K562 (cell line): ENCODE measurements at regions not wholly inside any gene's neighbourhood (a gene's known extent, or its start where the extent isn't known, plus 50 kb on each side); places are given as distances from the start of the nearest gene placed in this dataset.

Experiments
- ATAC-seq: fragments of 200-7000 bp; cut with Tn5 transposase; 3 replicates; pipeline ENCODE4 v1.9.1; 2020; ENCODE audit warnings: moderate library complexity
- BruUV-seq: library from RNA; stranded (reverse); fragments of 400-500 nt; replicated peaks from 2 replicates; lab custom pipeline; 2021; lab: Mats Ljungman, UMichigan
- CTCF ChIA-PET: fragments of 300-600 bp; formaldehyde crosslinking; extraction: SDS; loops from one replicate; lab custom pipeline; 2021; ENCODE audit warnings: low intra/inter-chr PET ratio; lab: Yijun Ruan, JAX
- POLR2A ChIA-PET: fragments of 300-600, 350-650 bp; sonication (Branson Sonifier 250); formaldehyde crosslinking; extraction: SDS; loops from one replicate; lab custom pipeline; 2021; ENCODE audit warnings: antibody characterized with exemption, inconsistent platforms; lab: Yijun Ruan, JAX
- DNase-seq, 4 experiments: peaks; one replicate each; pipeline versions ENCODE4 v3.0.0 to v3.0.0-alpha.2; 2011 to 2018; ENCODE audit warnings: low spot score in 3 of 4, mixed read lengths in 3 of 4; ENCODE audit errors: extremely low read depth in 1 of 4
- FAIRE-seq: peaks from 2 replicates; lab custom pipeline; 2011; peaks lifted over from hg19 to GRCh38; lab: Jason Lieb, UNC
- H2AFZ ChIP-seq: 2 replicates; pipeline ENCODE4 v1.6.0; 2011; ENCODE audit warnings: low read depth, low read length, control low read depth, inconsistent platforms
- H3K27ac ChIP-seq: fragments of 200-600 bp; 3 replicates; pipeline ENCODE4 v1.8.0; 2011; ENCODE audit warnings: low read depth, mild to moderate bottlenecking, control low read depth, inconsistent platforms, low read length, moderate library complexity, mixed read lengths; ENCODE audit errors: extremely low read depth
- H3K27me3 ChIP-seq, 2 experiments: fragments of 300-600 bp in 1 of 2; 2 replicates in 1 of 2; 3 replicates in 1 of 2; pipeline versions ENCODE4 v1.6.0 to v1.8.0; 2011; ENCODE audit warnings: inconsistent platforms in 2 of 2, low read length in 2 of 2, mild to moderate bottlenecking in 1 of 2, mixed read lengths in 1 of 2, moderate library complexity in 1 of 2; ENCODE audit not compliant: control insufficient read depth in 2 of 2, insufficient read depth in 2 of 2
- H3K36me3 ChIP-seq: fragments of 300-600 bp; 3 replicates; pipeline ENCODE4 v1.8.0; 2011; ENCODE audit warnings: mild to moderate bottlenecking, low read length, inconsistent platforms; ENCODE audit not compliant: control insufficient read depth, insufficient read depth
- H3K4me1 ChIP-seq, 2 experiments: fragments of 200-600 bp in 1 of 2; replicated peaks in 1 of 2; 2 replicates in 1 of 2; 3 replicates in 1 of 2; pipeline versions ENCODE4 v1.5.1 to v1.8.0; 2011; ENCODE audit warnings: inconsistent platforms in 2 of 2, low read length in 2 of 2, mild to moderate bottlenecking in 1 of 2, mixed read lengths in 1 of 2, moderate library complexity in 1 of 2; ENCODE audit not compliant: control insufficient read depth in 2 of 2, insufficient read depth in 2 of 2
- H3K4me2 ChIP-seq: 2 replicates; pipeline ENCODE4 v1.6.1; 2011; ENCODE audit warnings: low read length, control low read depth, inconsistent platforms, mixed read lengths; ENCODE audit not compliant: insufficient read depth
- H3K4me3 ChIP-seq: fragments of 200-600 bp; sonication (generic), shearing (Covaris generic); 2 replicates; pipeline ENCODE4 v1.5.1; 2016; ENCODE audit warnings: control low read depth, inconsistent platforms
- H3K79me2 ChIP-seq: fragments of 200-600 bp; 3 replicates; pipeline ENCODE4 v1.8.0; 2011; ENCODE audit warnings: low read length, inconsistent platforms; ENCODE audit not compliant: control insufficient read depth, insufficient read depth
- H3K9ac ChIP-seq, 2 experiments: 2 replicates each; pipeline versions ENCODE4 v1.6.0 to v1.6.1; 2011; ENCODE audit warnings: low read depth in 2 of 2, low read length in 2 of 2, control low read depth in 1 of 2, inconsistent platforms in 1 of 2, mild to moderate bottlenecking in 1 of 2, mixed read lengths in 1 of 2; ENCODE audit not compliant: insufficient read depth in 1 of 2
- H3K9me1 ChIP-seq: one replicate; pipeline ENCODE4 v1.6.0; 2011; ENCODE audit warnings: inconsistent platforms, mild to moderate bottlenecking, low read length, moderate library complexity; ENCODE audit not compliant: control insufficient read depth, insufficient read depth
- H3K9me3 ChIP-seq: replicated peaks from 2 replicates; pipeline ENCODE4 v1.5.1; 2011; ENCODE audit warnings: low read depth, low read length, inconsistent platforms; ENCODE audit not compliant: control insufficient read depth, insufficient read depth
- H4K20me1 ChIP-seq: replicated peaks from 2 replicates; pipeline ENCODE4 v1.6.1; 2011; ENCODE audit warnings: low read length, inconsistent platforms, mixed read lengths; ENCODE audit not compliant: control insufficient read depth, insufficient read depth
- ARNT ChIP-seq, 2 experiments: fragments of 450-650 bp; IDR thresholded peaks; 2 replicates each; pipeline ENCODE4 v1.6.1; 2016; ENCODE audit warnings: mild to moderate bottlenecking in 1 of 2
- HOXB6 ChIP-seq: fragments of 250-450 bp; sonication (Bioruptor Pico); IDR thresholded peaks from 2 replicates; pipeline ENCODE4 v1.5.1; 2022; ENCODE audit warnings: mild to moderate bottlenecking, borderline replicate concordance
- MXD1 ChIP-seq: fragments of 250-450 bp; sonication (Bioruptor Pico); IDR thresholded peaks from 2 replicates; pipeline ENCODE4 v1.8.0; 2021; ENCODE audit warnings: borderline replicate concordance, mild to moderate bottlenecking, moderate library complexity; ENCODE audit not compliant: poor library complexity, severe bottlenecking
- RBM25 ChIP-seq: fragments of 200-400 bp; formaldehyde crosslinking; IDR thresholded peaks from 2 replicates; pipeline ENCODE4 v1.6.1; 2018; ENCODE audit warnings: low read length, low read depth, moderate library complexity; ENCODE audit not compliant: severe bottlenecking
- RFX7 ChIP-seq: fragments of 250-450 bp; sonication (Bioruptor Pico); IDR thresholded peaks from 2 replicates; pipeline ENCODE4 v1.5.1; 2021; ENCODE audit warnings: mild to moderate bottlenecking
- RHOXF2B ChIP-seq: fragments of 250-450 bp; sonication (Bioruptor Pico); conservative IDR thresholded peaks from 2 replicates; pipeline ENCODE4 v1.5.1; 2021
- SP2 ChIP-seq: IDR thresholded peaks from 2 replicates; pipeline ENCODE4 v1.6.1; 2011; ENCODE audit warnings: mild to moderate bottlenecking, low read depth, low read length, moderate library complexity; ENCODE audit not compliant: poor library complexity, severe bottlenecking; ENCODE audit errors: extremely low read depth
- SREBF1 ChIP-seq: fragments of 150-350 bp; IDR thresholded peaks from 2 replicates; pipeline ENCODE4 v1.6.1; 2014; ENCODE audit warnings: antibody characterized with exemption, low read depth, low read length, borderline replicate concordance
- TGIF2 ChIP-seq: sonication (generic); formaldehyde crosslinking; IDR thresholded peaks from 2 replicates; pipeline ENCODE4 v1.8.1; 2022; ENCODE audit warnings: mild to moderate bottlenecking, missing genetic modification reagents, moderate library complexity
- ZNF347 ChIP-seq: fragments of 450-650 bp; formaldehyde crosslinking; IDR thresholded peaks from 2 replicates; pipeline ENCODE4 v1.4.0; 2020; ENCODE audit warnings: low read depth, mild to moderate bottlenecking, moderate library complexity
- ZNF561 ChIP-seq: fragments of 450-650 bp; formaldehyde crosslinking; conservative IDR thresholded peaks from 2 replicates; pipeline ENCODE4 v1.4.0; 2020; ENCODE audit warnings: mild to moderate bottlenecking, moderate library complexity
- ZNF589 ChIP-seq: fragments of 200-800 bp; sonication (Bioruptor generic); IDR thresholded peaks from 2 replicates; pipeline ENCODE4 v1.6.1; 2016; ENCODE audit warnings: low read depth, missing genetic modification characterization, missing compliant biosample characterization
- WGBS: fragments of 100-300 bp; shearing (Covaris generic); methylation state at CpG from one replicate; pipeline ENCODE4 v1.1.6; 2016; ENCODE audit warnings: low coverage, mixed read lengths; ENCODE audit not compliant: insufficient coverage; ENCODE audit errors: missing lambda C conversion rate; 5-methylcytosine and 5-hydroxymethylcytosine counted together
- in situ Hi-C: fragments of 300-500 bp; cut with MboI; formaldehyde crosslinking; loops from 4 replicates; pipeline ENCODE4 v1.15.0; 2018; ENCODE audit warnings: inconsistent platforms, mixed read lengths
- intact Hi-C: fragments of 100-400 bp; cut with micrococcal nuclease; formaldehyde crosslinking; loops from 2 replicates; pipeline ENCODE4 v1.14.2; 2022
- TF ChIP-seq, protein P1 (sequence below): fragments of 450-650 bp; formaldehyde crosslinking; IDR thresholded peaks from 2 replicates; pipeline ENCODE4 v1.4.0; 2020; ENCODE audit warnings: mild to moderate bottlenecking
- TF ChIP-seq, protein P2 (sequence below): fragments of 250-450 bp; sonication (Bioruptor Pico); IDR thresholded peaks from 2 replicates; pipeline ENCODE4 v1.8.0; 2022; ENCODE audit warnings: moderate library complexity, mild to moderate bottlenecking, inconsistent platforms

DNA sequence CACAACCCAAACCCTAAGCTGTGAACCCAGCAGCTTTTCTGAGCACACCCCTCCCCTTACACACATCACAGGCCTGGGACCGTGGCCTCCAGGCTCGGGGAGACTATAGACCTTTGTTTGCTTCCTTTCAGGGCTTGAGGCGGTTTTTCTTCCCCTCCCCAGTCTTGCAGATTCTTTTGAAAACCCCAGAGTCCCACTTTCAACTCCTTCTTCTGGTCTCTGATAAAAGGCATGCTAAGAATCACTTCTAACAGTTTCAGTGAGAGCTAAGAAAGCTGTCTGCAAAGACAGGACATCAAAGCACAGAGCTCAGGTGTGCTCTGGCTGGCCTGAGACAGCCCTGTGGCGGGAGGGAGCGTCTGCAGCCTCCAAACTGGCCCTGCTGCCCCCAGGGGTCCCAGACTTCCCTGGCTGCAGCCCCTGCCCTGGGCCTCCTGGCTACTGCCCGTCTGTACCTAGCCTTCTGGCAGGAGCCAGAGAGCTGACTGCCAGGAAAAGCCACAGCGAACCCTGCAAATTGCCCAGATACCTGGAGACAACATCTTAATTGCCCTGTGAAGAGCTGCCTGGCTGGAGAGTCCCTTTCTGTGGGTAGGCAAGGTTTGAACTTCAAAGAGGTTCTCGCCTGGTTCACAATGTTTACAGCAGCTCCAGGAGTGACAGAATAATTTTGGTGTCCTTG, 138.9 kb downstream of the GADD45G start:
- Histone ChIP-seq H3K27me3 (no peaks in the 10 kb centered on the region), H3K4me2 (no peak overlapping the region), H3K36me3 (no peaks in the 10 kb centered on the region), H3K9ac (no peak overlapping the region), H2AFZ (no peak overlapping the region), H3K79me2 (no peaks in the 10 kb centered on the region), H3K27ac (no peak overlapping the region), H3K9me3 (no peaks in the 10 kb centered on the region), H4K20me1 (no peaks in the 10 kb centered on the region), H3K4me1 (no peaks in the 10 kb centered on the region), H3K4me3 (no peak overlapping the region), H3K9me1 (no peaks in the 10 kb centered on the region)
- DNase-seq (no peak), ATAC-seq (no peak), FAIRE-seq (no peak)
- BruUV-seq = no TSS peak
- no peak for TF ChIP-seq MXD1
- no peak for TF ChIP-seq RBM25
- no peak for TF ChIP-seq HOXB6 (CRISPR knock-in tag)
- TF ChIP-seq, protein P1, sequence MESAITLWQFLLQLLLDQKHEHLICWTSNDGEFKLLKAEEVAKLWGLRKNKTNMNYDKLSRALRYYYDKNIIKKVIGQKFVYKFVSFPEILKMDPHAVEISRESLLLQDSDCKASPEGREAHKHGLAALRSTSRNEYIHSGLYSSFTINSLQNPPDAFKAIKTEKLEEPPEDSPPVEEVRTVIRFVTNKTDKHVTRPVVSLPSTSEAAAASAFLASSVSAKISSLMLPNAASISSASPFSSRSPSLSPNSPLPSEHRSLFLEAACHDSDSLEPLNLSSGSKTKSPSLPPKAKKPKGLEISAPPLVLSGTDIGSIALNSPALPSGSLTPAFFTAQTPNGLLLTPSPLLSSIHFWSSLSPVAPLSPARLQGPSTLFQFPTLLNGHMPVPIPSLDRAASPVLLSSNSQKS (CRISPR knock-in tag) = no peak
- TF ChIP-seq ARNT (IDR thresholded peaks at IDR 0.05) = no peak
- TF ChIP-seq SREBF1 = no peak
- TF ChIP-seq SP2 = no peak
- TF ChIP-seq TGIF2 = no peak
- no peak for TF ChIP-seq RHOXF2B (CRISPR knock-in tag)
- TF ChIP-seq ZNF347 (CRISPR knock-in tag) = no peak
- TF ChIP-seq, protein P2, sequence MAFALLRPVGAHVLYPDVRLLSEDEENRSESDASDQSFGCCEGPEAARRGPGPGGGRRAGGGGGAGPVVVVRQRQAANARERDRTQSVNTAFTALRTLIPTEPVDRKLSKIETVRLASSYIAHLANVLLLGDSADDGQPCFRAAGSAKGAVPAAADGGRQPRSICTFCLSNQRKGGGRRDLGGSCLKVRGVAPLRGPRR (CRISPR knock-in tag) = no peak
- TF ChIP-seq RFX7 = no peak
- no peak for TF ChIP-seq ZNF561 (CRISPR knock-in tag)
- no peak for TF ChIP-seq ZNF589 (CRISPR knock-in tag)
- in situ Hi-C loops (no loop called here), intact Hi-C loops (no loop called here)
- ChIA-PET POLR2A (interaction anchor here (0.6 kb wide), 1 partner anchor 14 kb away, joined by 3 read pairs; no protein-coding TSS in a partner anchor), CTCF (no interaction called here)
- 0% methylated on average over 4 of the region's 8 CpGs for WGBS
